Activated T-cell treated with anti-CD3 and anti-CD28 coated beads, Interleukin-2, amount 50 U/mL, for 1 hour (primary cell): ENCODE measurements at regions not wholly inside any gene's neighbourhood (a gene's known extent, or its start where the extent isn't known, plus 50 kb on each side); places are given as distances from the start of the nearest gene placed in this dataset.
A peak's percentile ranks its signal among the peaks of the same experiment; 100 is the strongest.

Experiments used
- DNase-seq: peaks from one replicate; pipeline ENCODE4 v3.0.0-alpha.2; 2020

- no peak for DNase-seq
Observed at GRCh38 chr14:98962118-98962517, 309.9 kb downstream of the BCL11B start.

DNA sequence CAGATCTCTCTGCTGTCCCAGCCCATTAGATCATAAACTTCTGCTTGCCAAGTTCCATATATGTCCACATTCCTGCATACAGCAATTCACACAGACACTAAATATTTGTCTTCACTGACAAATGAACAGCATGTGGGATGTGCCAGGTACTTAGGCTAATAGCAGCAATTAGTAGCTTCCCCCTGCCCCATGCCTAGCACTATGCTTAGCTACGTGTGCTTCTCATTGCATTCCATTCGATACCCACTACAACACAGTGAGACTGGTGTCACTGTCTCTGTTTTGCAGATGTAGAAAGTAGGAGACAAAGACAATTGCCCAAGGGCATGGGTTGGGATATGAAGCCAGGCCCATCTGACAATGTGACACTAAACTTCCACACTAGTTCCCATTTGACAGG, 308.4 kb downstream of the BCL11B start:
- no peak for DNase-seq

GRCh38 chr14:98964171-98964570, 307.8 kb downstream of the BCL11B start:
- DNase-seq, result no peak

DNA sequence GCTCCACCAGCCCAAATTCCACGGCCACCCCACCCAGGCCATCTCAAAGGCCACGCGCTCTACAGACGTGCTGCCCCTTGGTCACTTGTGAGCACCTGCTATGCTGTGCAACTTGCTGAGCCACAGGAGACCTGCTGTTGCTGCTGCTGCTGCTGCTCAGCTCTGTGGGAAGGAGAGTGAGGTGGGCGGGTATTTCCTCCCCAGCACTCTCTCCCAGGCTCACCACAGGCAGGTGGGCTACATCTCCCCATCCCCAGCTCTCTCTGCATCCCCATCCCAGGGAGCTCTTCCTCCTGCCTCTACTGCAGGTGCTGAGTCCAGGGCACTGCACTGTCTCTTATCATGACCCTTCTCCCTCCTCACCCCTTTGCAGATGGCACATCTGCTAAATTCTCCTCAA, 306.9 kb downstream of the BCL11B start:
- DNase-seq, result no peak

- DNase-seq, result no peak
Observed at GRCh38 chr14:98966016-98966415, 306.0 kb downstream of the BCL11B start.

- DNase-seq, result no peak
Observed at GRCh38 chr14:98966475-98967162, 305.4 kb downstream of the BCL11B start.

- DNase-seq, result no peak
Observed at GRCh38 chr14:98974113-98974512, 297.9 kb downstream of the BCL11B start.

- no peak for DNase-seq
Observed at GRCh38 chr14:98976271-98976670, 295.7 kb downstream of the BCL11B start.

- DNase-seq, result no peak
Observed at GRCh38 chr14:98977451-98977850, 294.5 kb downstream of the BCL11B start.

GRCh38 chr14:98982986-98983385, 289.0 kb downstream of the BCL11B start:
- DNase-seq, result no peak

- no peak for DNase-seq
Observed at GRCh38 chr14:98984027-98984718, 287.8 kb downstream of the BCL11B start.

GRCh38 chr14:98984719-98985041, 287.3 kb downstream of the BCL11B start:
- peak; percentile 63 for DNase-seq

DNA sequence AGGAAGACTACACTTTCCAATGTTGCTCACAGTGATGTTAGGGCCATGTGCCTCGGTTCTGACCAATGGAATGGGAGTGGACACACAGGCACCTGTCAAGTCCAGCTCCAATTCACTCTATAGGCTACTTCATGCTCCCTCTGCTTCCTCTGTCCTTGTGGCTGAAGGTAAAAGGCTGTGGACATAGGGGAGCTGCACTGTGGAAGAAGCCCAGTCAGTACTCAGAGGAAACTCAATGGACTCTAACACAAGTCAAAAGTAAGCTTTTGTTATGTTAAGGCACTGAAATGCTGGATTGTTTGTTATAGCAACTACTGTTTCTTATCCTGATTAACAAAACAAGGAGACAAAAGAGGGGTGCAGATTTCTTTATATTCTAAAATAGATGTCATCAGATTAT, 278.2 kb downstream of the BCL11B start:
- DNase-seq, result no peak

- DNase-seq, result no peak
Observed at GRCh38 chr14:98994561-98994960, 277.4 kb downstream of the BCL11B start.

DNA sequence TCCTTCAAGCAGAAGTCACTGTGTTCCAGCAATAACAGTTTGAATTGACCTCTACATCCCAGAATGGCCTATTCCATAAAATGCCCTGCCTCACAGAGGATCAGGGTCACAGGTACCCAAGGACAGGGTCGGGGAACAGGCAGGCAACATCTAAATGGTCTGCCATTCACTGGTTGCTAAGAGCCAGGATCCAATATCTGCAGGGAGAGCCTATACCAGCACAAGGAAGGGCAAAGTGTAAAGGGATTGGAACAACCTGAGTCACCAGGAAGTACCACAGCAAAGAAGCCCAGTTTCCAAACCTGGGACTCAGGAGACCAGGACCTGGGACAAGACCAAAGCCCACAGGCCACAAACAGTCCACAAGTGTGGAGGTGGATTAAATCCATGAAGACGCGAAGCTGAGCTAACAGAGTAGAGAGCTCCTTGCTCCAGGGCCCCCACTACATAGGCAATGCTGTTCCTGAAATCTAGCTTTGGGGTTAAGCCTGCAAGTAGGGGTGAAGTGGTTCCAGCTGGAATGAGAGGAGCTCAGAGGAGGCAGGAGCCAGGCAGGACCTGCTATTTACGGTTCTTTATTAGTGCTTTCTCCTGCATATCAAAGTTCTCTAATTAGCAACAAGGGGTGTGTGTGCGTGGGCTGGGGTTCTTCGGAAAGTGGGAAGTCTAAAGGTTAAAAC, 274.3 kb downstream of the BCL11B start:
- DNase-seq, result no peak

DNA sequence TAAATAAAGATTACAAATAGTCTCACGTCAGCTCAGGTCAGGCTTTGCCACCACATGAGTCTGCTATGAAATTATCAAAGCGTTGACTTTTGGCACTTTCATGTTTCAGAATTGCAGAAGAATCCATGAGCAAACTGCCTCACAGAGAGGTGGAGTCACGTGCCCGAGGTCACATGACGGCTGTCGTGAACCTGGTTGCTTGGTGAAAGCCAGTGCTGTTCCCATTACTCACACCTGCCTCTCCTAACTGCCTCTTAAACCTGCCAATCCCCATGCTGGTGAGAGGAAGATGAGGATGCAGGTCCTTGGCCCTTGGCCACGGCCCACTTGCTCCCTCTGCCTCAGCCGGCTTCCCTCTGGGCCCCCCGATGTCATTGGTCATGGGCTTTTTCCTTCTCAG, 272.7 kb downstream of the BCL11B start:
- DNase-seq, result no peak

DNA sequence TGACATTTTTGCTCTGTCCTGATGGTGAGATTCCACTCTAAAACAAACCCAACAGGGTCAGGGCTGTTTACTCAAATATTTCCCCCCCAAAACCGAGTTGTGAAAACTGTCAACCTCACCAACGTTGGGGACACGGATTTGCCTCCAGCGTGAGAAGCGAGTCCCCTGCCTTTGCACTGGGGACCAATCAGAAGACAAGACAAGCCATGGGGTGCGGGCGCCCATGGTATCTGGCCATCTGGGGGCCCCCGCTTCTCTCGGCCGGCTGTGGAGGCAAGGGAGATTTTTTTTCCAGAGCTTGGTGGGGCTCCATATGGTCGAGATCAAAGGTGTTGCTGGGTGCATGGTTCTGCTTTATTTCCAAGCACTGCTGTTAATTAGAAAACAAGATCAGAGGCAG, 272.1 kb downstream of the BCL11B start:
- DNase-seq, result no peak

GRCh38 chr14:99001241-99001640, 270.8 kb downstream of the BCL11B start:
- no peak for DNase-seq

DNA sequence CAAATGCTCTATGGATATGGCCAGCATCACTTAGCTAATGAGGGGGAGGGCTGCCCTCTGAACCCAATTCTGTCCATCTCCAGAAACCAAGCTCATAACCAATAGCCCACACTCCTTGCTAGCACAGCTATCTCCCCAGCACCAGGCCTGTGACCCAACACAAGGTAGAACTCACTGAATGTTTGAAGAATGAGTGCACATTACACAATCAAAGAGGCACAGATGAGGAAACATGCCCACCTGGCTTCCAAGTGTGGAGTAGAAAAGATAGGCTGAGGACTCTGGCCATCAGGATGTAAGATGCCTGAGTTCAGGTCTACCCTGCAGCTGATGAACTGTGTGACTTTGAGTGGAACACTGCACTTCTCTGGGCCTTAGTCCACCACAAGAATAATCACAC, 268.4 kb downstream of the BCL11B start:
- DNase-seq, result no peak

DNA sequence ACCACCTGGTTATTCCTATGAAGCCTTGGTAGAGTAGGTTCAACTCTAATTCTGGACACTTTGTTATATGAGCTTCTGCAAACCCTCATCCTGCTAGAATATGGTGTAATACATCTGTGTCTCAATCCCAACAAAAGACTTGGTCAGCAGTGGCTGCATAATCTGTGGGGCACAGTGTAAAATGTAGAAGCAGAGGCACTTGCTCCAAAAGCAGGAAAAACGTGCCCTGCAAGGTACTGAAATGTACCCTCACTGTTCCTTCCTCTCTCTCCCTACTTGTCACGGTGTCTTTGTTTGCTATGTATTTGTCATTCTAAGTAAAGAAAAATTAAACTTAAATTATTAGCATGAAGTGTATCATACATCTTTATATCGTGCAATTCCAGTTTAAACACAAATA, 267.9 kb downstream of the BCL11B start:
- DNase-seq, result no peak

DNA sequence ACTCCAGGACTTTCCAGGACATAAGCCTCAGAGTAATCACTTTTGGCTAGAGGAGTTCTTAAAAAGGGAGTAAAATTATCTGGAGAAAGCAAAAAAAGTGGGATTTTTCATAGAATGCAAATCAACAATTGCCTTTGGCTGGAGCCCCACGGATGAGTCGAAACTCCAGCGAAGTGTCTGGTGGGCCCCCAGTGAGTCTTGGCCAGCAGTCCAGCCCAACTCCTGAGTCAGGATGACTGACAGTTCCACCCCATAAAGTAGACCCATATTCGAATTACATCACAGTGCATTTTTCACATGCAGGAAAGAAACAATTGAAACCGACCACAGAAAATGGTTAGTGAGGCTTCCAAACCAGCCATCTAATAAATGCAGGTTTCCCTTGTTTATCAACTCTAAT, 265.7 kb downstream of the BCL11B start:
- no peak for DNase-seq

- no peak for DNase-seq
Observed at GRCh38 chr14:99007795-99008194, 264.2 kb downstream of the BCL11B start.

DNA sequence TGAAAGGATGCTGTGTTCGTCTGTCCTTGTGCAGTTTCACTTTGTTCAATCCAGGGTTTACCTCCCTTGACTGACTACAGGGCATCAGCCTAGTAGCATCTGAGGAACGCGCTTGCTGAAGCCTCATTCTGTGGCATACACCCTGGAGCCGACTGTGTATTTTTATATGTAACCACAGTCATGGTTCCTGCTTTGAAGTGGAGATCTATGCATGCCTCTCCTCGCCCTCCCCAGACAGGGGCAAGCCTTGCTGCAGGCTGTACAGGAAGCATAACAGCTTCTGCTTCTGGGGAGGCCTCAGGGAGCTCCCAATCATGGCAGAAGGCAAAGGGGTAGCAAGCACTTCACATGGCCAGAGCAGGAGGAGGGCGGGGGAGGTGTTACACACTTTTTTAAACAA, 262.1 kb downstream of the BCL11B start:
- no peak for DNase-seq

- no peak for DNase-seq
Observed at GRCh38 chr14:99011385-99011784, 260.6 kb downstream of the BCL11B start.
